Kidney epithelial cell (primary cell): ENCODE measurements at regions not wholly inside any gene's neighbourhood (a gene's known extent, or its start where the extent isn't known, plus 50 kb on each side); places are given as distances from the start of the nearest gene placed in this dataset.

Source experiments
- DNase-seq: peaks from one replicate; pipeline ENCODE4 v3.0.0-alpha.2; 2010; ENCODE audit warnings: low read depth
- H3K27me3 ChIP-seq: 2 replicates; pipeline ENCODE4 v1.6.0; 2011; ENCODE audit warnings: low read length; ENCODE audit not compliant: control insufficient read depth, insufficient read depth
- H3K36me3 ChIP-seq: 2 replicates; pipeline ENCODE4 v1.5.1; 2011; ENCODE audit warnings: low read length; ENCODE audit not compliant: control insufficient read depth, insufficient read depth
- H3K4me3 ChIP-seq: 2 replicates; pipeline ENCODE4 v1.5.1; 2011; ENCODE audit warnings: low read depth, mild to moderate bottlenecking, control low read depth, low read length
- TF ChIP-seq, protein P1 (sequence below): IDR thresholded peaks from 2 replicates; pipeline ENCODE4 v1.5.1; 2011; ENCODE audit warnings: mild to moderate bottlenecking, moderate library complexity, low read length, control low read depth, inconsistent platforms; ENCODE audit not compliant: insufficient read depth, poor library complexity, severe bottlenecking

DNA sequence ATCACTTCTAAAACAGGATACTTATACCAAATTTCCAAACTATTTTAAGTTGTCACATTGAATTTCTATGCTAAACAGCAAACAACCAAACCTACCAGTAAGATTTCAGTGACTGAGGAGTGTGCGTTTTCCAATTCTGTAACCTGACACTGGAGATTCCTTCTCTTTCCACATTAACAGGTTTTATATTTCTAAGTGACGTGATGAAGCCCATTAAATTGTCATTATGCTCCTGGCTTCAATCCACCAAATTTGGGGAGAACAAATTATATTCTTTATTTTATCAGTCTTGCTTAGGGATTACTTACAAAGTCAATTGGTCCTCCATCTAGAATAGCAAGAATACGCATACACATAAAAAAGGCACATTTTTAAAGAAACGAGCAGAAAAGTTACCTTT lies 764.8 kb upstream of the NR2F2 start:
- no peak for DNase-seq
- Histone ChIP-seq H3K36me3 (no peaks in the 10 kb centered on the region), H3K4me3 (no peak overlapping the region), H3K27me3 (no peaks in the 10 kb centered on the region)
- TF ChIP-seq, protein P1, sequence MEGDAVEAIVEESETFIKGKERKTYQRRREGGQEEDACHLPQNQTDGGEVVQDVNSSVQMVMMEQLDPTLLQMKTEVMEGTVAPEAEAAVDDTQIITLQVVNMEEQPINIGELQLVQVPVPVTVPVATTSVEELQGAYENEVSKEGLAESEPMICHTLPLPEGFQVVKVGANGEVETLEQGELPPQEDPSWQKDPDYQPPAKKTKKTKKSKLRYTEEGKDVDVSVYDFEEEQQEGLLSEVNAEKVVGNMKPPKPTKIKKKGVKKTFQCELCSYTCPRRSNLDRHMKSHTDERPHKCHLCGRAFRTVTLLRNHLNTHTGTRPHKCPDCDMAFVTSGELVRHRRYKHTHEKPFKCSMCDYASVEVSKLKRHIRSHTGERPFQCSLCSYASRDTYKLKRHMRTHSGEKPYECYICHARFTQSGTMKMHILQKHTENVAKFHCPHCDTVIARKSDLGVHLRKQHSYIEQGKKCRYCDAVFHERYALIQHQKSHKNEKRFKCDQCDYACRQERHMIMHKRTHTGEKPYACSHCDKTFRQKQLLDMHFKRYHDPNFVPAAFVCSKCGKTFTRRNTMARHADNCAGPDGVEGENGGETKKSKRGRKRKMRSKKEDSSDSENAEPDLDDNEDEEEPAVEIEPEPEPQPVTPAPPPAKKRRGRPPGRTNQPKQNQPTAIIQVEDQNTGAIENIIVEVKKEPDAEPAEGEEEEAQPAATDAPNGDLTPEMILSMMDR, result no peak

DNA sequence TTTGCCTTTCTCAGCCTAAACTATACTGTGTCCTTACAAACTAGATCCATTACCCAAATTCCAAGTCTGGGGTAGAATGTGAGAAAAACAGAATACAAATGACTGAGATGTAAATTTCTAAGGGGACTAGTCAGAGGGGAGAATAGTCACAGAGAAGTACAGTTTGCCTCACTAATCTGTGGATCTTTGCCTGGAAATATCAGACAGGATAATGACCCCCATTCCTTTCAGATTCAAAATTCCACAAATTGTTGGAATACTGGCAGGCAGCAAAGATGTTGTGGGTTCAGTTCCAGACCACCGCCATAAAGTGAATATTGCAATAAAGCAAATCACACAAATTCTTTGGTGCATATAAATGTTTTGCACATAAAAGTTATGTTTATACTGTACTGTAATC lies 762.8 kb upstream of the NR2F2 start:
- DNase-seq, result no peak
- Histone ChIP-seq H3K36me3 (no peaks in the 10 kb centered on the region), H3K4me3 (no peak overlapping the region), H3K27me3 (no peaks in the 10 kb centered on the region)
- TF ChIP-seq, protein P1, result no peak

DNA sequence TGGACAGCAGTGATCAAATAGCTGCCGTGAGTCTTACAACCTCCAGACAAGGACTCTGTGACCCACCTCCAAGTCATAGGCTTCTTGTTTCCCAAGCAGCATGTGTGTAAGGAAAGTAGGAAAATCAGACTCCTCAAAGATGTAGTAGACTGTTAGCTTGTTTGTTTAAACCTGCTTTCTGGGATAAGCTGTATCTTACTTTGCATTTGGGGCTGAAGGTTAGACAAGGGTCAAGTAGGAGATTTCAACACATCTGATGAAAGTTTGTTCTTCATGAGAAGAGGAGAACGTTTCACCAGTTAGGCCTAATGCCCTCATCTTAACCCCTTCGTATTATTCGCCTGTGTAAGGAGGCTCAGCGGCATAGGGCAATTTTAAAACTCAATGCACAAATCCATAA lies 756.4 kb upstream of the NR2F2 start:
- DNase-seq, result no peak
- TF ChIP-seq, protein P1, result no peak
- no peaks in the 10 kb centered on the region for H3K36me3 ChIP-seq
- H3K4me3 ChIP-seq, result no peak overlapping the region
- H3K27me3 ChIP-seq, result no peaks in the 10 kb centered on the region

DNA sequence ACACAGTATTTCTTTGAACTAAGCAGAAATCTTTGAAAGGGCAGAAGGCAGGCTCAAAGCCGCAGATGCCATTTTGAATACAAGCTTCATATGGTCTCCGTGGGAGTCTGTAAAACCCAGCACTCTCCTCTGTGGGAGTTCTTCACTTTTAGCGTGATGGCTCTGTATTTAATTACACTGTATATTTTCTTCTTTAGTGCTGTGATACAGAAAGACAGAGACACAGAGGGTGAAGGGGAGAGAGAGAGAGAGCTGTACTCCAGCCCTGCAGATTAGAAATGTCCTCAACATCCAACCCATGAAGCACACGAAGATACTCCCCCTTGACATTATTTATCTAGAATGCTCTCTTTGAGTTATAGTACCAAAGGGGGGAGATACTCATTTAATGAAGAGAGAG lies 752.6 kb upstream of the NR2F2 start:
- Histone ChIP-seq H3K4me3 (no peak overlapping the region), H3K36me3 (no peaks in the 10 kb centered on the region), H3K27me3 (no peaks in the 10 kb centered on the region)
- TF ChIP-seq, protein P1, result no peak
- no peak for DNase-seq

DNA sequence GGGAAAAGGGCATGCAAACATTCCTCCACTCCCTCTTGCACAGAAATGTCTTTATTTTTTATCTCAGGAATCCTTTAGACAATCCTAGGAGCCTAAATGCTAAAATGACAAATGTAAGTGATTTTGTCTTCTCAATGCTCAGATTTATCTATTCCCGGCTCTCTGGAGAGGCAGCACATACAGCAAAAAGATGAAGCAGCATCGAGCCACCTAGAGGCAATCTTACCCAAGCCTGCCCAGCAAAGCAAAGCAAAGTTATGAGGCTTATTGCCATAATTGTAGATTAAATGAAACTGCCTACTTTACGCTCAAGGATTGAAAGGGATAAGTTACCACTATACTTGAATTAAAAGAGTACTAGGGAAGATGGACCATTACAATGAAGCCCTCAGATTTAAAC lies 750.4 kb upstream of the NR2F2 start:
- no peaks in the 10 kb centered on the region for H3K27me3 ChIP-seq
- no peaks in the 10 kb centered on the region for H3K36me3 ChIP-seq
- no peak for DNase-seq
- TF ChIP-seq, protein P1, result no peak
- no peak overlapping the region for H3K4me3 ChIP-seq

DNA sequence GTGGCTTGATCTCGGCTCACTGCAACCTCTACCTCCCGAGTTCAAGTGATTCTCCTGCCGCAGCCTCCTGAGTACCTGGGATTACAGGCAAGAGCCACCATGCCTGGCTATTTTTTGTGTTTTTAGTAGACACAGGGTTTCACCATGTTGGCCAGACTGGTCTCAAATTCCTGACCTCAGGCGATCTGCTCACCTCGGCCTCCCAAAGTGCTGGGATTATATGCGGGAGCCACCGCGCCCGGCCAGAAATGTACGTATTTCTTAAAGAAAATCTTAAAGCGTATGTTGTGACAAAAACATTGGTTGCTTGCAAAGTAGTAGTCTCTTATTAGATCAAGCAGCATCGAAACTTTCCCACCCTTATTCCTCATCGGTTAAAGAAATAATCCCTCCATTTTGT lies 748.9 kb upstream of the NR2F2 start:
- Histone ChIP-seq H3K4me3 (no peak overlapping the region), H3K27me3 (no peaks in the 10 kb centered on the region), H3K36me3 (no peaks in the 10 kb centered on the region)
- TF ChIP-seq, protein P1, result no peak
- no peak for DNase-seq
